Fibroblast of lung (primary cell): ENCODE measurements at regions not wholly inside any gene's neighbourhood (a gene's known extent, or its start where the extent isn't known, plus 50 kb on each side); places are given as distances from the start of the nearest gene placed in this dataset.

Experiments used
- DNase-seq, 2 donors: peaks; one replicate each; pipeline versions ENCODE4 v3.0.0 to v3.0.0-alpha.2; 2010; ENCODE audit warnings: low read depth in 2 of 2
- H2AFZ ChIP-seq: 2 replicates; pipeline ENCODE4 v1.5.1; 2012; ENCODE audit warnings: low read length, control low read depth, inconsistent platforms
- H3K27ac ChIP-seq: 2 replicates; pipeline ENCODE4 v1.5.1; 2011; ENCODE audit warnings: low read length, control low read depth; ENCODE audit not compliant: insufficient read depth
- H3K27me3 ChIP-seq: 2 replicates; pipeline ENCODE4 v1.5.1; 2011; ENCODE audit warnings: mild to moderate bottlenecking, low read length; ENCODE audit not compliant: control insufficient read depth, insufficient read depth
- H3K36me3 ChIP-seq: 2 replicates; pipeline ENCODE4 v1.5.1; 2011; ENCODE audit warnings: low read length; ENCODE audit not compliant: control insufficient read depth, insufficient read depth
- H3K4me1 ChIP-seq: 2 replicates; pipeline ENCODE4 v1.5.1; 2011; ENCODE audit warnings: low read length; ENCODE audit not compliant: control insufficient read depth, insufficient read depth; ENCODE audit errors: extremely low read depth
- H3K4me2 ChIP-seq: 2 replicates; pipeline ENCODE4 v1.5.1; 2011; ENCODE audit warnings: low read length, control low read depth; ENCODE audit not compliant: insufficient read depth; ENCODE audit errors: extremely low read depth
- H3K4me3 ChIP-seq, 4 experiments: fragments of 200-600 bp in 1 of 4; sonication (generic) in 1 of 4; replicated peaks in 1 of 4; 2 replicates each; pipeline ENCODE4 v1.5.1; 2011 to 2016; ENCODE audit warnings: low read length in 4 of 4, low read depth in 3 of 4, mild to moderate bottlenecking in 3 of 4, control low read depth in 2 of 4, inconsistent platforms in 1 of 4, mixed read lengths in 1 of 4; ENCODE audit not compliant: insufficient read depth in 1 of 4; ENCODE audit errors: control extremely low read depth in 1 of 4
- H3K79me2 ChIP-seq: 2 replicates; pipeline ENCODE4 v1.5.1; 2012; ENCODE audit warnings: mild to moderate bottlenecking, low read length, inconsistent platforms; ENCODE audit not compliant: control insufficient read depth, insufficient read depth
- H3K9ac ChIP-seq: 2 replicates; pipeline ENCODE4 v1.5.1; 2011; ENCODE audit warnings: mild to moderate bottlenecking, low read length, control low read depth; ENCODE audit not compliant: insufficient read depth
- H3K9me3 ChIP-seq: 2 replicates; pipeline ENCODE4 v1.5.1; 2012; ENCODE audit warnings: low read depth, low read length; ENCODE audit not compliant: control insufficient read depth, insufficient read depth
- H4K20me1 ChIP-seq: 2 replicates; pipeline ENCODE4 v1.5.1; 2011; ENCODE audit warnings: low read length; ENCODE audit not compliant: control insufficient read depth, insufficient read depth; ENCODE audit errors: extremely low read depth
- CTCF ChIP-seq, 2 donors: IDR thresholded peaks in 1 of 2; conservative IDR thresholded peaks in 1 of 2; 1 replicate in 1 of 2; 2 replicates in 1 of 2; pipeline ENCODE4 v1.5.1; 2011 to 2012; ENCODE audit warnings: low read length in 2 of 2, control low read depth in 1 of 2, inconsistent platforms in 1 of 2, low read depth in 1 of 2, mild to moderate bottlenecking in 1 of 2
- EZH2 ChIP-seq: IDR thresholded peaks from 2 replicates; pipeline ENCODE4 v1.5.1; 2012; ENCODE audit warnings: low read length, control low read depth, mild to moderate bottlenecking; ENCODE audit errors: missing control alignments

DNA sequence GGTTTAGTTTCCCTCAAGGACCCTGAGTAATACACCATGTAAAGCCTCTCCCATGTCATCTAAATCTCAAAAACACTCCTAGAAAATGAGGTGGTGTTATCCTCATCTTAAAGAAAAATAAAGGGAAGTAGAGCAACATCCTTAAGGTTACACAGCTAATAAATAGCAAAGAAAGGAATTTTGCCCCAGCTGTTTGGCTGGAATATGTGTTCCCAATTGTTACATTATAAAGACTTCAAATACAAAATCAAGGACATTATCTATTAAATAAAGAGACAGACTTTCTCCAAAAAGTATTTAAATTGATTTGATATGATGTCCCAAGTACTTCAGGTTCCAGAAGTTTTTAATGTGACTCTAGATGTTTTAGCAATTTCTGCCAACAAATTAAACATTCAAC, 57.9 kb upstream of the IL15 start:
- no peaks in the 10 kb centered on the region for H3K79me2 ChIP-seq
- no peak overlapping the region for H3K4me2 ChIP-seq
- H3K27me3 ChIP-seq: no peaks in the 10 kb centered on the region
- TF ChIP-seq CTCF (conservative IDR thresholded peaks at IDR 0.05 in 1 of 2, IDR thresholded peaks at IDR 0.05 in 1 of 2; ENCODE audit: low read depth in 1 of 2, low read length in 2 of 2) (no peak), EZH2 (no peak)
- no peaks in the 10 kb centered on the region for H3K4me1 ChIP-seq
- no peaks in the 10 kb centered on the region for H3K9me3 ChIP-seq
- DNase-seq: no peak
- H3K36me3 ChIP-seq: no peaks in the 10 kb centered on the region
- no peak overlapping the region for H3K4me3 ChIP-seq
- H3K9ac ChIP-seq: no peak overlapping the region
- no peak overlapping the region for H2AFZ ChIP-seq
- no peak overlapping the region for H3K27ac ChIP-seq
- no peaks in the 10 kb centered on the region for H4K20me1 ChIP-seq

DNA sequence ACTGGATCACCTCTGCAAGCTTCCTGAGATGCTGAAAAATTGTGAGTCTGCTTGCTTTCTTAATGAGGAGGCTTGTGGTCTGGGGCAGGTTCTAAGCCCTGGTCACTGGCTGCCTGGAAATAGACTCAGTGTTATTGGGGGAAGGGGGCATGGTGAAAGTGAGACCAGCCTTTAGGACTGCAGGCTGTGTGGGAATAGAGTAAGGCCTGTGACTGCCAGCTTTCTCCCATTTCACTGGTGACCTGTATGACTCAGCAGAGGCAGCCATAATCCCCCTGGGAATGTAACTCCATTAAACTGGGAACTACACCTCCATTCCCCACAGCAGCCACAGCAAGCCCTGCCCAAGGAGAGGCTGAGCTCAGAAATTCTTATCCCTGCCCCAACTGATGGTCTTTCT, 55.9 kb upstream of the IL15 start:
- TF ChIP-seq EZH2 (no peak), CTCF (conservative IDR thresholded peaks at IDR 0.05 in 1 of 2, IDR thresholded peaks at IDR 0.05 in 1 of 2; ENCODE audit: low read depth in 1 of 2, low read length in 2 of 2) (no peak)
- H4K20me1 ChIP-seq: no peaks in the 10 kb centered on the region
- DNase-seq: no peak
- H3K27ac ChIP-seq: no peak overlapping the region
- H3K36me3 ChIP-seq: no peaks in the 10 kb centered on the region
- H3K4me1 ChIP-seq: no peaks in the 10 kb centered on the region
- no peak overlapping the region for H2AFZ ChIP-seq
- H3K9ac ChIP-seq: no peak overlapping the region
- H3K4me3 ChIP-seq: no peak overlapping the region
- no peaks in the 10 kb centered on the region for H3K9me3 ChIP-seq
- H3K4me2 ChIP-seq: no peak overlapping the region
- no peaks in the 10 kb centered on the region for H3K27me3 ChIP-seq
- H3K79me2 ChIP-seq: no peaks in the 10 kb centered on the region
